ENCODE measurements at regions not wholly inside any gene's neighbourhood (a gene's known extent, or its start where the extent isn't known, plus 50 kb on each side); places are given as distances from the start of the nearest gene placed in this dataset. TPM values are rescaled to one million over a fixed set of nuclear protein-coding genes. Genes with fewer than 3 reads are reported as not detected.

DNA sequence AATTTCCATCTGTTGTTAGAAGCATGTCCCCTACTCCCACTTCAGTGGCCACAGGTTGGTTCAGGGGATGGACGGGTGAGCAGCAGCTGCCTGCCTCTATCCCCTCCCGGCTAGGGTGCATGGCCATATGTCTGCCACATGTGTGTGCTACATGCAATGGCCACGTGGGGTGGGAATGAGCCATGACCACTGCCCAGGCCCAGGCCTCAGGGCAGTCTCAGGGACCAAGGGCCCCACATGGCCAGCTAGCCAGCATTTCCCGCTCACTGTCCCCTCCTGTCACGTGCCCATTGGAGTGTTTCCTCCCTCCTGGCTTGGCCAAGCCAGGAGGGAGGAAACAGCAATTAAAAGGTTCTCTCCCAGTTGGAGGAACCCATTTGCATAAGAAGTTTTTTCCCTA is 117.1 kb downstream of the KCNS3 start (continued):
- TF ChIP-seq TAF1 (conservative IDR thresholded peaks at IDR 0.05): no peak
- TF ChIP-seq HNF4A (conservative IDR thresholded peaks at IDR 0.05): no peak
- no peak for TF ChIP-seq GABPA (IDR thresholded peaks at IDR 0.05 in 1 of 2, conservative IDR thresholded peaks at IDR 0.05 in 1 of 2)
- TF ChIP-seq, protein P1, sequence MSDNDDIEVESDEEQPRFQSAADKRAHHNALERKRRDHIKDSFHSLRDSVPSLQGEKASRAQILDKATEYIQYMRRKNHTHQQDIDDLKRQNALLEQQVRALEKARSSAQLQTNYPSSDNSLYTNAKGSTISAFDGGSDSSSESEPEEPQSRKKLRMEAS (IDR thresholded peaks at IDR 0.05): no peak

Small RNA genes lying in the stretch of these regions (small RNA-seq; reads per million reads assigned to genes)
- not detected for gene RF00561

All from liver (tissue), 3 donors.